ENCODE measurements at regions not wholly inside any gene's neighbourhood (a gene's known extent, or its start where the extent isn't known, plus 50 kb on each side); places are given as distances from the start of the nearest gene placed in this dataset.

DNA sequence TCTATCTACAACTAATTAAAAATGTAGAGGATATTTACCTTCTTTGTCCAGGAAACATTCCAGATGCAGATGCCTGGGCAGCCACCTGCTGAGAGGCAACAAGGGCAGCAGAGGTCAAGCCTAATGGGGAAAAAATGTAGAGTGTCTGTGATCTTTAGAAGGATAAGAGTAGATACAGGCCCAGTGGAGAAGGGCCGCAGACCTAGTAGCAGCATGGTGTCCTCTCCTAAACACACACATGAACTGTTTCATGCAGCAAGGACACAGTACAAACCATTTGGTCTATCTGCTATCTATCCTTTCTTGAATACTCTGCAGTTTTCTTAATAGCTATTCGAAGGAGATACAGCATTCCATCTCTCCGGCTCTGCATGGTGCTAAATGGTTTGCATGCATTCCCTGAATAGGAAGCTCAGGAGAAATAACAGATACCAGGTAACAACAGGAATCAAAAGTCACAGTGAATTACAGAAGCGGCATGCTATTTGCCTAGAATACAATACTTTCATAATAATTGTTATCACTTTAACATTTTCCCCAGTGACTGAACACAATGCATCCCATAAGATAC is 107.3 kb downstream of the ZNF608 start:
- TF ChIP-seq, protein P1, sequence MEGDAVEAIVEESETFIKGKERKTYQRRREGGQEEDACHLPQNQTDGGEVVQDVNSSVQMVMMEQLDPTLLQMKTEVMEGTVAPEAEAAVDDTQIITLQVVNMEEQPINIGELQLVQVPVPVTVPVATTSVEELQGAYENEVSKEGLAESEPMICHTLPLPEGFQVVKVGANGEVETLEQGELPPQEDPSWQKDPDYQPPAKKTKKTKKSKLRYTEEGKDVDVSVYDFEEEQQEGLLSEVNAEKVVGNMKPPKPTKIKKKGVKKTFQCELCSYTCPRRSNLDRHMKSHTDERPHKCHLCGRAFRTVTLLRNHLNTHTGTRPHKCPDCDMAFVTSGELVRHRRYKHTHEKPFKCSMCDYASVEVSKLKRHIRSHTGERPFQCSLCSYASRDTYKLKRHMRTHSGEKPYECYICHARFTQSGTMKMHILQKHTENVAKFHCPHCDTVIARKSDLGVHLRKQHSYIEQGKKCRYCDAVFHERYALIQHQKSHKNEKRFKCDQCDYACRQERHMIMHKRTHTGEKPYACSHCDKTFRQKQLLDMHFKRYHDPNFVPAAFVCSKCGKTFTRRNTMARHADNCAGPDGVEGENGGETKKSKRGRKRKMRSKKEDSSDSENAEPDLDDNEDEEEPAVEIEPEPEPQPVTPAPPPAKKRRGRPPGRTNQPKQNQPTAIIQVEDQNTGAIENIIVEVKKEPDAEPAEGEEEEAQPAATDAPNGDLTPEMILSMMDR (IDR thresholded peaks at IDR 0.05) = no peak
- no peak for TF ChIP-seq POLR2A (IDR thresholded peaks at IDR 0.05)
